PC-3 (cell line): ENCODE measurements at regions not wholly inside any gene's neighbourhood (a gene's known extent, or its start where the extent isn't known, plus 50 kb on each side); places are given as distances from the start of the nearest gene placed in this dataset.

Source experiments
- EZH2 ChIP-seq: fragments of 300-600 bp; sonication (generic); IDR thresholded peaks from one replicate; pipeline ENCODE4 v1.6.1; 2017; ENCODE audit warnings: antibody characterized with exemption, mild to moderate bottlenecking, low read length; ENCODE audit not compliant: unreplicated experiment
- TF ChIP-seq, protein P1 (sequence below): fragments of 300-600 bp; sonication (generic); conservative IDR thresholded peaks from 2 replicates; pipeline ENCODE4 v1.5.1; 2017; ENCODE audit warnings: antibody characterized with exemption, low read depth, mild to moderate bottlenecking, low read length

DNA sequence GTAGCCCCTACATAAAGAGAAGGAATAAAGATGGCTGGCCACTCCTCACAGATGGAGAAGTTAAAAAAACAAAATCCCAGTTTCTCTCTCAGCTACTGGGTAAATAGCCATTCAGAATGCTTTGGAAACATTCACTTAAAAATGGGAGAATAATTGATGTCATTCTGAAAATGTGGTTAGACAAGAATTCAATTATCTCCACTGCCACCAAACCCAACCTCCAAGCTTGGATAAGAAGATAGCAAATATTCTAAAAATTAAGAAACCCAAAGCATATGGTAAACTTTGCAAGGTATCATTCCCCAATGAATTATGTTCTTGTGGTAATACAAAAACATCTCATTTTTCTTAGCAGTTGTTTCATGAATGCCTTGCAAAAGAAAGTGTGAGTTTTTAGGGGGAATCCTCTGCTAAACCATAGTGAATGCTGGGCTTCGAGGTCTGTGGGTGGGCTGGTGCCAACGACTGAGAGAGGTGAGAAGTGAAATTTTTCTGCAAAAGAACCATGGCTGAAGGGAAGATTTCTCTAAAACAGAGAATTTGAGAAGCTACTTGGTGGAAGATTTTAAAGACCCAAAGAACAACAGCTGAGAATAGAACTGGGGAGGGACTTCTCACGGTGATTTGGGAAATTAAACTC, 497.9 kb upstream of the JARID2 start:
- TF ChIP-seq, protein P1, sequence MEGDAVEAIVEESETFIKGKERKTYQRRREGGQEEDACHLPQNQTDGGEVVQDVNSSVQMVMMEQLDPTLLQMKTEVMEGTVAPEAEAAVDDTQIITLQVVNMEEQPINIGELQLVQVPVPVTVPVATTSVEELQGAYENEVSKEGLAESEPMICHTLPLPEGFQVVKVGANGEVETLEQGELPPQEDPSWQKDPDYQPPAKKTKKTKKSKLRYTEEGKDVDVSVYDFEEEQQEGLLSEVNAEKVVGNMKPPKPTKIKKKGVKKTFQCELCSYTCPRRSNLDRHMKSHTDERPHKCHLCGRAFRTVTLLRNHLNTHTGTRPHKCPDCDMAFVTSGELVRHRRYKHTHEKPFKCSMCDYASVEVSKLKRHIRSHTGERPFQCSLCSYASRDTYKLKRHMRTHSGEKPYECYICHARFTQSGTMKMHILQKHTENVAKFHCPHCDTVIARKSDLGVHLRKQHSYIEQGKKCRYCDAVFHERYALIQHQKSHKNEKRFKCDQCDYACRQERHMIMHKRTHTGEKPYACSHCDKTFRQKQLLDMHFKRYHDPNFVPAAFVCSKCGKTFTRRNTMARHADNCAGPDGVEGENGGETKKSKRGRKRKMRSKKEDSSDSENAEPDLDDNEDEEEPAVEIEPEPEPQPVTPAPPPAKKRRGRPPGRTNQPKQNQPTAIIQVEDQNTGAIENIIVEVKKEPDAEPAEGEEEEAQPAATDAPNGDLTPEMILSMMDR, result no peak
- no peak for TF ChIP-seq EZH2
